SW480 (cell line): ENCODE measurements at regions not wholly inside any gene's neighbourhood (a gene's known extent, or its start where the extent isn't known, plus 50 kb on each side); places are given as distances from the start of the nearest gene placed in this dataset.

Experiments used
- DNase-seq: peaks from one replicate; pipeline ENCODE4 v3.0.0-alpha.2; 2016; ENCODE audit warnings: low spot score

DNA sequence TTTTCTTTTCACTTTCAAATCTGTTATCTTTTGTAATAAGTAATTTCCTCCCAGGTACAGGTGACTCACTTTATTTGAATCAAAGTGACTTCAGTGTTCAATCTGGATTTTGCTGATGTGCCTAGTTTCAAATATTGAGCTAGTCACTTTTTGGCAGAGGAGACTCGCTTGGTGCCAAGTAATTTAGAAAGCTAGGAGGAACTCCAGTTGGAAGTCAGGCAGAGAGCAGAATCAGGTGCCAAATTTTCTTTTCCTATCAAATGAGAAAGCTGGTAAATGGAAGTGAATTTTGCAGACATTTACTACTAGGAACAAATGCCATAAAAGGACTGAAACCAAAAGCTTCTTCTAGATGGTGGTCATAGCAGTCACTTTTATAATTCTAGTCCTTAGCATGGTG, 656.0 kb upstream of the KIF2B start:
- no peak for DNase-seq

DNA sequence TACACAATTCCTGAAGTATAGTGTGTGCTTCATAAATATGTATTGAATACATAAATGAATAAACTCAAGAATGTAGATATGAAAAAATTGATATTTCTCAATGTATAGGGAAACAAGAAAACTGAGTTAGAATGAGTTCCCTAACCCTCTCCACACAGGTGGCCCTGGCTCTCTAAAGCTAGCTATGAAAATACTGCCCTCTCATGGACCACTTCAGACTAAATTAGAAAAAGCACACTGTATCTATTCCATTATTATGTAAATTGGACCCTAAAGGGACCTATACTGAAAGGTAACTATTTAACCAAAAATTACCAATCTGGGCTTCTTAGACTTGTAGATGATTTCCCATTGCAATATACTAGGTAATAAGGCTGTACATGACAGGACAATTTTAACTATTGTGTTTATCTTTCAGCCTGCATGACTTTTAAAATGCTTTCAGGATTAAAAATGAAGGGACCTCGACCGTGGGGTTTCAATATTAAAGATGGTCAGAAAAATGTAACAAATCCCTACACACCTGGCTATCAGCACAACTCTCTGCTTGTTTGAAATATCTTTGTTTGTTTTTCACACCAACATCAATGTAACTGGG, 672.5 kb upstream of the KIF2B start:
- DNase-seq, result peak; percentile 11

DNA sequence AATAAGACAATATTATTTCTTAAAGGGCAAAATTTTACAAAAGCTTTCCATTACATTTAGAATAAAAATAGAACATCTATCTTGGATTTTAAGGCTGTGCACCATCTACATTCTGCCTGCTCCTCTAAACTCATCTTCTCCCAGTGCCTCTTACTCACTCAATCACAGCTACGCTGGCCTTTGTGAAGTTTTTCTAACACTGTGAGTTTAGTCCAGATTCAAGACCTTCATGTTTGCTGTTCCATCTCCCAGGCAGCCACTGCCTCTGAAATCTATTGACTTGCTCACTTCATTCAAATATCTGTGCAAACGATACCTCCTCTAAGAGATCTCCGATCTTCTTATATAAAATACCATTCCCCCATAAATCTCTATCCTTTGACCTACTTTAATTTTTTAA, 673.4 kb upstream of the KIF2B start:
- DNase-seq, result no peak

DNA sequence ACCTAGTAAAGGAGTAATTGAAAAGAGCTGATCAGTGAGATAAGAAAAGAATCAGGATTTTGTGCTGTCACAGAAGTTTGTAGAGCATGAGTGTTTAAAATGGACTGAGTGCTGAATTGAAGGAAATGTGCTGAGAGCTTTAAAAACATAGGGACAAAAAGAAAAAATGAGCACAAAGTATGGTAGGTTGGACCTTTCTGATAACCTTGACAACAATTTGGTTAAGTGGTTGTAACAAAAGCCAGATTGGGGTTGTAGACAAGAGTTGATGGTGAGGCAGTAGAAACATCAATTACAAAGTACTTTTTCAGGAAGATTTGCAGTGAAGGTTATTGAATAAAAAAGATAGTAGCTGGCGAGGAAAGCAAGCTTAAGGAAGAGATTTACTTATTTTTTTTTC, 674.7 kb upstream of the KIF2B start:
- DNase-seq, result no peak

DNA sequence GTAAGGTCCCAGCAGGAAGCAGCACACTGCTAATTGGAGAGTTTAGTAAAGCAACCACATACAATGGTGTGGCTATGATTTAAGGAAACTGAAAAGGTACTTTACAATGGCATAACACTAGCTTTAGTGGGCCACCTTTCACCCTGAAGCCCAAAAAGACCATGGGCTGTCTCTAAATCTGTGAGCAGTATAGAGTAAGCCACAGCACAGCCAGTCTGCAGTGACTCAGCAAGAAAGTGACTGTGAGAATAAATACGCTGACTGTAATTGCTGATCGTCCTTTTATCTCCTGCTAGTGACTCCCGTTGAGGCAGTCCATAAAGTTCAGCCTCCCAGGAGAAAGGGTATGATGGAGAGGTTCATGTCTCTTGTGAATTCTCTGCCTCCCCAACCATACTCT, 679.8 kb upstream of the KIF2B start:
- peak; percentile 11 for DNase-seq

DNA sequence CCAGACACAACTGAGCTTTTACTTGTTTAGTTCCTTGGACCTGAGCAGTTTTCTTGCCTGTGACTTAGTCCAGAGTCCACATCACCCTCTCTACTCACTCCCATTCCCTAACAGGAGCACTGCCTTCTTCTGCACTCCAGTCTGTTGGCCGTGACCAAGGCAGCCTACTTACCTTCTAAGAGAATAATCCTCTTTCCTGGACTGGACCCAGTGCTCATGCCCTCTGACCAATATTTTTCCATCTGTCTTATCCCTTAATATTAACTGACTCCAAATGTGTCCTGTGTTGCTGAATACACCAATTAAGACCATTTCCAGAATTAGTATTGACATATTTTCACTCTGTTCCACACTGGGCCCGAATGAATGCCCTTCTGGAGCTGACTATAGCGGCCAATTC, 681.0 kb upstream of the KIF2B start:
- no peak for DNase-seq

DNA sequence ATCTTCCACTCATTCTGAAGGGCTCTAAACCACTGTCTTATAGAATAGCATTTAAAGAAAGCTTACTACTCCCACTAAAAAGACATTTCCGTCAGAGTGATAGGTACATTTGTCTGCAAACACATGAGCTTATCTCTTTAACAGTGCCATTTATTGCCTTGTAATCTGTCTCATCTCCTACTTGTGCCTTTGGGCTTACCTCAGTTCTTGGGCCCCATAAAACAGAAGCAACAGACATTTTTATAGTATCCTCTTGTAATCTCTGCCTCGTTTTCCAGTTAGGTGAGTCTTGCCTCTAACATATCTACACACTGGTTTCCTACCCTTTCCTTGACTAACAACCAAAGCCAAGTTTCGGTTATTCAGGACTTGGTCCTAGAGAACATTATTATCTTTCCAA, 681.4 kb upstream of the KIF2B start:
- no peak for DNase-seq

DNA sequence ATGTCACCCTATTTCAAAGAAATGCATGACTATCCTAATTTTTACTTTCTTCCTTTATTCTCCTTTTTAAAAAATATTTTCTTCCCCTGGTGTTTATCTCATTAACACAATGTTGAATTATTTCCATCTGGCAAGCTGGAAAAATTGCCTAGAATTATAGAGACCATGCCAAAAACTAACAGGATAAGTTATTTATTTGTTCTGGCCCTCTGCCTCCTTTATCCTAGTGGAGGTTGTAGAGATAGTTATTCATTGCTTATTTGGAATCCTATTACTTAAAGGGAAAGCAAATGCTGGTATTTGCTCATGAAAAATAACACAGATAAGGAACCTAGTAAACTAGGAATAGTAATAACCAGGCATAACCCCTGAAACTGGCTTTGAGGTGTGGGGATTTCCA, 684.9 kb upstream of the KIF2B start:
- no peak for DNase-seq

DNA sequence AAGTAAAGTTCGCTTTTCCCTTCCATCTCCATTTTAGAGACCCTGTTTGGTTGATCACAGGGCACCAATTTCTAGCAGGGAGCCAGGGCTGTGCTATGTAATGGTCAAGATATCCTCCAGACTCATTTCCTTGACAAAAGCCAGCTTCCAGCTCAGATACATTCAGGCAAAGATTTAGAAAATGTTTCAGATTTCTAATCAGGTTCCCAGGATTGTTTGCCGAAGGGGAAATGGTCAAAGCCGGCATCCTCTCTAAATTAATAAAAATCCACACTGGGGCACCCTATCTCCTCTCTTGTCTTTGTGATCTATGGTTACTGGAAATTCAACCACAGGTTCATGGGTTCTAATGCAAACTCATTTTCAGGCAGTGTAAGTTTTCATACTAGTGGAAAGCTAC, 686.8 kb upstream of the KIF2B start:
- no peak for DNase-seq

DNA sequence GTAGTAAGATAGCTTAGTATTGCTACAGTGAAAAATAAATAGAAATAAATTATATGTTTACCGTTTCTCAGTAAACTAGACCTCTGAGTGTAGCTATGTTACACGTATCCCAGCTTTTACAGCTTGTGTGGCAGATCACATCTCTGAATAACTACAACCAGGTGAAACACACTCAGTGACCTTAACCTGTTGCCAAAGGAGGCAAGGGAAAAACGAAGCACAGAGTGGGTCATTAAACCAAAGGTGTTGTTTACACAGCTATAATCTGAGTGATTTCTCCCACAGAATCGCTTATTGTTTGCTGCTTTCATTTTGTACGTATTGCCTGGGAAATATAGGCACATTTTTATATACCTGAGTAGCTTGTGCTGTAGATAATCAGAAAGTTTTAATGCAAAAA, 688.2 kb upstream of the KIF2B start:
- no peak for DNase-seq

DNA sequence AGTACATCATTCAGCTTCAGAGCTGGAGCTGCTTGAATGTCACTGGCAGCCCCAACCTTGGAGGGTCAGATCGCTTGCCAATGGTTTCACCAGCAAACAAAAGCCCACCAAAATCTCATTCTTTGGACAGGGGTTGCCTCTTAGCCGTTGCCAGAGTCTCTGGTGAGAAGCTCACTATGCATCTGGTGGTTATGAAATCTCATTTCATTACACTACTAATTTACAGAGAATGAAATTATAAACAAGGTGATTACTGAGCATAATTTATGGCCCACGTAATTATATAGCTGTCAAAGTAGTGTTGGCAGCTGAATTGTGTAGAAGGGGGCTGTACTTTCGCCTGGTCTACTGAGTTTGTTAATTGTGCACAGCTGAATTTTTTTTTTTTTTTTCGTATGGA, 688.9 kb upstream of the KIF2B start:
- no peak for DNase-seq

DNA sequence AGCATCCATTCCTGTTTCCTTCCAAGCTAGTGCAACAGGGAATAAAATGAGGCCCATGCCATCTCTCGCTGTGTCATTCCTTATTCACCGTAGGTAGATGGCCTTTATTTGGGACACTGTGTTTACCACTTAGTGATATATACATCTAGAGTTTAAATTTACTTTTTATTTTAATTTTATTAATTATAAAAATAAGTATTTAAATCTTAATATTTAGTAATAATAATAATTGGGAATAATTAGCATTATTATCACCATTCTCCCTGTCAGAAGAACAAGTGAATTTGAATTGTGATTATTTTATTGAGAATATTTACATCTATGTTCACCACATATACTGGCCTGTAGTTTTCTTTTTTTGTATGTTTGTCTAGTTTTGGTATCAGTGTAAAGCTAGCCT, 692.9 kb upstream of the KIF2B start:
- DNase-seq, result no peak

DNA sequence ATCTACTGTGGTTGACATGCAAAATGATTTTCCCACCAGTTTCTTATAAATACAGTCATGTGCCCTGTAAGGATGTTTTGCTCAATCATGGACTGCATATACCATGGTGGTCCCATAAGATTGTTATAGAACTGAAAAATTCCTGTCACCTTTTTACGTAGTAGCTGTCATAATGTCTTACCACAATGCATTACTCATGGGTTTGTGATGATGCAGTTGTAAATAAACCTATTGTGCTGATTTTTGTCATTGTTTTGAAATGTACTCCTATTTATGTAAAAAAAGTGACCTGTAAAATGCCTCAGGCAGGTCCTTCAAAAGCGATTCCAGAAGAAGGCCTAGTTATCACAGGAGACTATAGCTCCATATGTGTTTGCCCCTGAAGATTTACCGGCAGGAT, 695.4 kb upstream of the KIF2B start:
- DNase-seq, result no peak

DNA sequence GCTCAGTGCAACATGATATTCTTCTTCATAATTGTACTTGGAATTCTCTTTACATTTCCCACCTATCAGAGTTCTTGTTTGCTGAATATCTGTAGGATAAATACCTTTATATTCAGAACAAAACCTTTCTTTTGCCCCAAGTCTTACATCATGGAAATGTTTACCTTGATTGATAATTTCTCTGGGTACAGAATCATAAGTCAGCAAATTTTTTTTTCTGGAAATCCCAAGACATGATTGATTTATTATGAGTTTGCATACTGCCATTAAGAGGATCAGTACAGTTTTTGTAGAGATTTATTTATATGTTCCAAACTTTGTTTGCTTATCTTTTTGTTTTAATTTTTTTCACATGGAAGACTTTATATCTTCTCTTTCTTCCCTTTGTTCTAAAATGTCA, 699.8 kb upstream of the KIF2B start:
- no peak for DNase-seq

DNA sequence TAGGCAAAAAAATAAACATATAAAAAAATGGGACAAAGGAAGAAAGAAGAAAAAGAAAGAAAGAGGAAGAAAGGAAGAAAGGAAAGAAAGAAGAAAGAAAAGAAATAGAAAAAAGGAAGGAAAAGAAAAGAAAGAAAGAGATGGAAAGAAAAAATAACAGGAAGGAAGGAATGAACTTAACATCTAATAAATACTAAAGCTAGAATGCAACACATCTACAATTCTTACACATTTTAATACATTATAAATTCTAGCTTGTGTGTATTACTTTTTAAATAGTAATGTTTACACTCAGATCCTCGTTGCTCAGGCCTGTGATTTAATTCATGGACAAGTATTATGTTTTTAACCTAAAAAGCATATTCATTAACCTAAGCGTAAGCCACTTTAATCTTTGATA, 703.0 kb upstream of the KIF2B start:
- DNase-seq, result no peak

DNA sequence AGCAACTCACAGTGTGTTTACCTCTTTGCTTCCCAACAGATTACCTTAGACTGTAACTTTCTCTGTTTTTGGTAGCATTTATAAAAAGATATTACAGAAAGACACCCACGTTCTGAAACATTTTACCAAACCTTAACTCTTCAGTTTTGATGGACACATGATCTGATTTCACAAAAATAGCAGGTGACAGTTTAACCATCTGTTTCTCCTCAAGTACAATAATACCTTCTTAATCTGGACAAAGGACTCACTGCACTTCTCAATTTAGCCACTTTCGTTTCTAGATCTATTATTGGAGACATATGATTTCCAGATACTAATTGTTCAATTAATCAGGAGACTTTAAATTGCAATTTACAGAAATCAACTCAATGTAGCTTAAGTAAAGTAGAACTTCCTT, 703.8 kb upstream of the KIF2B start:
- no peak for DNase-seq

DNA sequence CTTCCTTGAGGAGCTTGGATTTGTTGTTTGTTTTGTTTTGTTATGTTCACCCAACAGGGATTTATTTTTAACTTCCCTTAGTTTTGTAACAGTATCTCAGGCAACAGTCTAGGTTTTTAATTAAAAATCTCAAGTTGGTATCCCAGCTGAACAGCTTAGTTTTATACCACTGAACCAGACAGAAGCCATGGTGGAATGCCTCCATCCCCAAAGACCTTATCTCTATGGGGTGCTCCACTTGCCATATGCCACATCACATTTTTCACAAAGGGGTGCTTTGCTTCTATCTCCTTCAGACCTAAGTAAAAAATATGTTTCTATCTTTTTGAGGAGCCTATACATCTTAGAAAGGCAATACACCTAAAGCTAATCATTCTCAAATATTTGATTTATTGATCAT, 715.8 kb upstream of the KIF2B start:
- no peak for DNase-seq

DNA sequence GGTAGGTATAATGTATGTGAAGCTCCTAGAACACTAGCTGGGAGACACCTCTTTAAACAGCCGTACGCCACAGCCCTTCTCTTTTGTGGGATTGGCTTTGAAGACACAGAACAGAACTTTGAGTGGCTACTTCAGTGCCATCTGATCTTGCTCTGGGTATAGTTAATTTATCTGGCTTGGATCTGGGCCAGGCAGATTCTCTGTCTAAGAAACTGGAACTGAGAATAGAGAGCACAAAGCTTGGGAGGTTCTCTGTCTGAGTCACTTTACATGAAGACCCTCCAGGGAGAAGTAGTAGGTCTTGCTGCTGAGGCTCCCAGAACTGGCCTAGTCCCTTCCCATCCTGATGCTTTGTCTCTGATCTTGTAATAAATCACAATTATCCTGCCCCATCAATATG, 721.0 kb upstream of the KIF2B start:
- DNase-seq, result no peak

DNA sequence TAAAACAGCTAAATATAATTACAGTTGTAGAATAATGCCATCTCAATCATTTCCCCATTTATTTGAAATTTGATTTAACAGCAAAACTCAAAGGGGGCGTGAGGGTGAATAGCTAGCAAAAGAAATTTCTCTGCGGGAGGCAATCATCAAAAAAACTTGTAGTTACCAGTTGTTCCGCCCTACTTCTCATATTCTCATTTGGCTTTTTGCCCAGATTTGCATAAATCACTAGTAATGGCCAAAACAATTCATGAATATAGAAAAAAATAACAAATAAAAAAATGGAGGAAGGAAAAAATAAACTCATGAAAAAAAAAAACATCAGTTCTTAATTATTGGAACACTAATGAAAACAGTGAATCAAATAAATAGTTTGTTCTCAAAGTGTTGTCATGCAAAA, 722.6 kb upstream of the KIF2B start:
- DNase-seq, result no peak

DNA sequence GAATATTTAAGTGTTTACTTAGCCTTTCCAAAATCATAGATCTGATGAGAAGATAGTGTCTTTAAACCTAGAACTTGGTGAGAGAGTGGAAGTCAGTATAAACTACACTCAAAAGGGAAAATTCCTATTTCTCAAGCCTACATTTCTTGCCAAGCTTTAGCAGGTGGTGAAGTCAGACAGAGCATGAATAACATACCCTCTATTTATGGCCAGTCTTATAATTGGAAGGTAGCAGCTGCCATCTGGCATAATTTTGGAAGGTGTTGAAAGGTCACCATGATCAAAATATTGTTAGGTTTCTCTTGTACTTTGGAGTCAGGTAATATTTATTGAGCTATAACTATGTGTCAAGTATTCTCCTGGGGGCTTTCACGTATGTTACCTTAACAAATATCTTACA, 729.3 kb upstream of the KIF2B start:
- DNase-seq, result no peak

DNA sequence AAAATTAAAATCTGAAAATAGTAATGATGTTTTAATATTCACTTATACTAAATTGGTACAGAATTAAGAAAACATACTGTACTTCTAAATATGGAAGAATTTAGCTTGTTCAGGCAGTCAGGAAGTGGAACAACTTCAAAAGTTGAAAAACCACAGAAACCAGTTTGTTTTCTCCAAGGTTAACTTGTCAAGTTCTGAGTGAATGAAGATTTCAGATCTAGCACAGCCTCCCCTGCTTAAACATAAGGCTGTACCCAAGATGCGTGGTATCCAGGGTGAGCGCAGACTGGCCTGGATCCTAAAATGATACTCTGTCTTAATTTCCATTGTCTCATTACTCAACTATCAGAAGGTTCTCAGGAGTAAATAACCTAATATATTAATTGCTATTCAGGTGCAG, 730.7 kb upstream of the KIF2B start:
- no peak for DNase-seq

DNA sequence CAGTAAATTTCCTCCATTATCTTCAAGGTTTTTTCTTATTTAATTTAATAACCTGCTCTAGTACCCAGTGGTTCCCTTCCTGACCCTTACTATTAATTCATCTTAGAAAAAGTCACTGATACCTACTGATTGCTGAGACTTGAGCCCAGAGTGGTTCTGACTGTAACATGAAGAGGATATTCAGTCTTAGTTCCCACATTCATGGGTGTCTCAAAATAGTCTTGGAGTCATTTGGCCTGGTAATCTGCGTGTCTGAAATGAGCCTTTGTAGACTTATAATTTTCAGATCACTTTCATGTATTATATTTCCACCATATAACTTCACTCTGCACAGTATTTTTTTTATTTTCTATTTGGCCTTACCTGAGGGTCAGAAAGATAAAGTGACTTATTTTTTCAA, 732.0 kb upstream of the KIF2B start:
- no peak for DNase-seq

DNA sequence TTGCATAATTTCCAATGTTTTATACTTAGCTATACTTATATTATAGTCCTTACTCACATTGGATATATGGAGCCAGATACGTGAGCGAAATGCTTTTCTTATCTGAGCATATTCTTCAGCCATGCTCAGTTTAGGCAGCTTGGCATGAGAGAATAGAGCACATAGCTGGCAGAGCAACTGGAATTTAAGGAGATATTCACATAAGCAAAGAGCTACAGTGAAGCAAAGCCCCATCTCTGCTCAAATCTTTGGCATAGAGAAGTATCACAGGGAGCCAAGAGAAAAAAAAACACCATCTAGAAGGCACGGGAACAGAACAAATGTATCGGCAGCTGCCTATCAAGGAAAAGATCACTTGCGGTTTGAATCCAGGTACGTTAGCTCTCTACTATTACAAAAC, 734.2 kb upstream of the KIF2B start:
- DNase-seq, result no peak

DNA sequence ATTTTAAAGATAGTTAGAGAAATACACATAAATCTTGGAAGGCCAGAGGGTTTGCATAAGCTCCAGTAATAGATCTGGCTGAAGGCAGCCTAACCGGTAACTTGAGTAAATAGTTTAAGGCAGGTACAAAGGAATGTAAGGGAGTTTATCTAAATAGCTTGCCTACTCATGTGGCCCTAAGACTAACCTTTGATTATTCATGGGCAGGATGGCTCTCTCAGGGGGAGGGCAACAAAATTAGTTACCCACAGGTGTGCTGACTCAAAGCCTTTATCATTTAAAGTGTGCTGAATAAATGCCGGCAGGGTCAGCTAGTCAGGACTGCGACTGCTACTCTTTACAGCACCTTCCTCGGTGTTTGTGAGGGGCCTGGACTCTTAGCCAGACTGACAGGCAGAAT, 761.3 kb upstream of the KIF2B start:
- DNase-seq, result no peak

DNA sequence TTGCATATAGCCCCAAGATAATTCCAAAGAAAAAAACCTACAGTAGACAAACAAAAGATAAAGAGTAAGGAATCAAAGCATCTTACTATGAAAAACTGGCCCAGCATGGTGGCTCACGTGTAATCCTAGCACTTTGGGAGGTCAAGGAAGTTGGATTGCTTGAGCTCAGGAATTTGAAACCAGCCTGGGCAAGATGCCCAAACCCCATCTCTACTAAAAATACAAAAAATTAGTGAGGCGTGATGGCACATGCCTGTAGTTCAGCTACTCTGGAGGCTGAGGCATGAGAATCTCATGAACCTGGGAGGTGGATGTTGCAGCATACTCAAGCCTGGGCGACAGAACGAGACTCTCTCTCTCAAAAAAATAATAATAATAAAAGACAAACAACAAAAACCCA, 764.7 kb upstream of the KIF2B start:
- DNase-seq, result no peak
